SIG-M5 treated with dmso at 0.1 percent for 504 hours (cell line): ENCODE measurements at regions not wholly inside any gene's neighbourhood (a gene's known extent, or its start where the extent isn't known, plus 50 kb on each side); places are given as distances from the start of the nearest gene placed in this dataset.
"Not testable (repeated sequence)": the region's sequence is repeated elsewhere in the genome, so short reads cannot be mapped to it uniquely, and the experiment has no call there.

Source experiments
- DNase-seq: peaks from one replicate; lab custom pipeline; 2025; ENCODE audit not compliant: unreplicated experiment; lab: John Stamatoyannopoulos, UW

DNA sequence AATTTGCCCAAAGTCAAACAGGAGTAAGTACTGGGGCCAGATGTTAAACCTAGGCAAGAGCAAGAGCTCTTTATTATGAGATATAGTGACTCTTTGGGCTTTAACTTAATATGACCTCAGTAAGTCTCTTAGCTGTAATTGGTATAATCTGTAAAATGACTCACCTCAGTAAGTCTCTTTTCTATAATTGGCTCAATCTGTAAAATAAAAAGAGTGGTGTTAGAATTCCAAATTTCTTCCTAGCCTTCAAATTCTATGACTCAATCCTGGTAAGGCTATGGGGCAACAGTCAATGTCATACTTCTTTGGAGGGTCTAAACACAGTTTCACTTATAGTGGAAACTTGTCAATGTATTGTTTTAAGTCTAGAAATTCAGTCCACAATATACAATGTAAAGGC, 1608.9 kb upstream of the PIK3C3 start:
- no peak for DNase-seq

DNA sequence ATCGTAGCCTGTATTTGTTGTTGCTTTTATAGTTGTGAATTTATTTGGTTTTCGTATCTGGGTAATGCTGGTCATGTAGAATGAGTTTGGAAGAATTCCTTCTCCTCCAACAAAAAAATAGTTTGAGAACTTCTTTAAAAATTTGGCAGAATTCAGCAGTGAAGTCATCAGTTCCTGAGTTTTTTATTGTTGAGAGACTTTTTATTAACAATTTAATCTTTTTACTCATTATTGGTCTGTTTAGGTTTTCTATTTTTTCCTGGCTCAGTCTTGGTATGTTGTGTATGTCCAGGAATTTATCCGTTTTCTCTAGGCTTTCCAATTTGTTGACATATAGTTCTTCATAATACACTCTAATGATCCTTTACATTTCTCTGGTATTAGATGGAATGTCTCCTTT, 1613.3 kb upstream of the PIK3C3 start:
- DNase-seq, result no peak

DNA sequence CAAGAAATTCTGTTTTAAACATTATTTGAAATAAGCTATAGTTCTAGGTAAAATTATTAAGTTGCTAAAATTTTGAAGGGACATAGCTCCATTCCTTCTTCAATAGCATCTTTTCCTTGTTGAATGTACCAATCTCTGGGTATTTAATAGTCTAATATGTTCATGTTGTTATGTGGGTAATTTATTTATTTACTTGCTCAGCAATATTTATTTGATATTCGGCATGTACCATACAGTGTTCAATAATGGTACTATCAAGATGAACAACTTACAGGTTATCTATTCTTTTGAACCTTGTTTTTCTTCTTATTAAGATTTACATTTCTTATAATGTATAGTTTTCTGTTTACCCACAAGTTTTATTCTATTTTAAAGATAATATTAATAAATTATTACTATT, 1616.8 kb upstream of the PIK3C3 start:
- no peak for DNase-seq

GRCh38 chr18:40326985-40327384, 1628.0 kb upstream of the PIK3C3 start:
- no peak for DNase-seq

DNA sequence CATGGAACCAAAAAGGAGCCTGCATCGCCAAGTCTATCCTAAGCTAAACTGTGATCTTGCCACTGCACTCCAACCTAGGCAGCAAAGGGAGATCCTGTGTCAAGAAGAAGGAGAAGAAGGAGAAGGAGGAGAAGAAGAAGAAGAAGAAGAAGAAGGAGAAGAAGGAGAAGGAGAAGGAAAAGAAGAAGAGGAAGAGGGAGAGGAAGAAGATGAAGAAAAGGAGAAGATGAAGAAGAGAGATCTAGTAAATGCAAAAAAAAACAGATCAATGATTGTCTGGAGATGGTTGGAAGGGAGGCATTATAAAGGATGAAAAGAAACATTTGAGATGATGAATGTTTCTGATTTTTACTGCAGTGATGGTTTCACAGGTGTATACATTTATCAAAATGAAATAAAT, 1629.0 kb upstream of the PIK3C3 start:
- DNase-seq, result no peak

DNA sequence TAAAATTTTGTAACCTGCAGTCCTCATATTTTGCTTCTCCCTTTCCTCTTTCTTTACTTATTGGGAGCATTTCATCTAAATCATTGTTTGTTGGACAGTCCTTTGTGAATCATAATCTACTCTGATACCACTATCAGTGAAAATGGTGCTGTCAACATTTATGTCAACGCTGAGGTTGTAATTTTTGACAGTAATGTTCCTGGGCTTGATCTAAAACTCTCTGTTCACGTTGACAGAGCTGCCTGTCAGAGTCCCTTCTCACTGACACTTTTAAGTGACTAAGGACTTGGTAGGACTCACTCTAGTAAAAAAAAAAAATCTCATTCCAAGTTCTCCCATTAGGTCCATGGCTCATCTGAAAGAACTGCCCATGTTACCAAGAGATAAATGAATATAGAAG, 1640.8 kb upstream of the PIK3C3 start:
- no peak for DNase-seq

DNA sequence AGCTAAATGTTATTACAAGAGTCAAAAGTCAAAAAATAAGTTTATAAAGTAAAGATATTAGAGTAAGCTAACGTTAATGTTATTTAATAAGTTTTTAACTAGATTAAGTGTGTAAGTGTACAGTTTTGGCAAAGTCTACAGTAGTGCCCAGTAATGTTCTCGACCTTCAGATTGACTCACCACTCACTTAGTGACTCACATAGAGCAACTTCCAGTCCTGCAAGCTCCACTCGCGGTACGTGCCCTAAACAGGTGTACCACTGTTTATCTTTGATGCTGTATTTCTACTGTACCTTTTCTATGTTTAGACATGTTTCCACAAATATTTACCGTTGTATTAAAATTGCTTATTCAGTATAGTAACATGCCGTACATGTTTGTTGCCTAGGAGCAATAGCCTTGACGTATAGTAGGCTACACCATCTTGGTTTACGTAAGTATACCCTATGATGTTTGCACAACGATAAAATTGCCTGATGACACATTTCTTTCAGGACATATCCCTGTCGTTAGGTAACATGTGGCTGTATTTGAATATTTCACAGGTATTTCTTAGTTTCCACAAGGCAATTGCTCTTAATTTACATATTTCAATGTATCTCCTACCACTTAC, 1641.9 kb upstream of the PIK3C3 start:
- no peak for DNase-seq

DNA sequence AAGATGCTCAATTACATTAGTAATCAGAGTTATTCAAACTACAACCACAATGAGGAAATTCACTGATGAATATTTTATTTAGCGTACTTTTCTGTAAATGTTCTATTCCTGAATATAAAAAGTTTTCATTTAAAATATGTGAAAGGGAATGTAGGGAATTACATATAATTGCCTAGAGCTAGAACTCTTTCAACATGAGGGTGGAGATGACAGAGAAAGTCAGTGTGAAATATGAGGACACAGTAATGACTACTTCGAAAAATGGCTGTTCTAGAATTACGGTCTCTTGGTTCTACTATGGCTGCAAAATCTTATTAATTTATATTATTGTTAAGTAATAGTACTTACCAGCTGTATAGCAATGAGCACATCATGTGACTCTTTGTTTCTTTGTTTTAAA, 1647.4 kb upstream of the PIK3C3 start:
- DNase-seq, result no peak

DNA sequence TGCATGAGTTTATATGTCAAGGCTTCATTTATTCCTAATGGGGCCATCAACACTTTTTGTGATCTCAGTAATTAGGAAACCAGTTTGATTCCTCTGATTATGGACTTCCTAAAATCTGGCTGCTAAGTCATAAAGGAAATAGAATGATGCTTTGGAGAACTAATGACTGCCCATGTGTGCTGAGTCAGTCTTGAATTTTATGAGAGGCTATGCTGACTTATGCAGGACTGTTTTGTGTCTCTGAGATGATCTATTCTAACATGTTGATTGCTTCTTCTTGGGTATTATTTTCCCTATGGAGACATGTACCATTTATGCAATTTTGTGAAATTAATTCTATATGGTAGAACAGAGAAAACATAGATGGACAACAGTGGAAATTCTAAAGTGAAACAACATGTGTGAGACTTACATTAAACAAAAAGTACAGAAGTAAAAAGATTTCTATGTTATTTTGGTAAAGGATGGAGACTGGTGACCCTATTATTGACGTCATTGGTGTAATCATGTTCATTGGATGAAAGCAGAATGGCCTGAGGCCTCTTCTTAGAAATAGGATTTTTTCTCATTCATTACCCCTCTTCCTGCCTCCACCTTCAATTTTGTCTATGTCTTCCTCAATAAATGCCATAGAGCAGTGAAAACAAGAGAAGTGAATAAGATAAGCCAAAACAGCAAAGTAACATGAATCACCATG, 1658.2 kb upstream of the PIK3C3 start:
- DNase-seq, result no peak

- DNase-seq, result no peak
Measured at GRCh38 chr18:40292985-40293710, 1661.9 kb upstream of the PIK3C3 start.

DNA sequence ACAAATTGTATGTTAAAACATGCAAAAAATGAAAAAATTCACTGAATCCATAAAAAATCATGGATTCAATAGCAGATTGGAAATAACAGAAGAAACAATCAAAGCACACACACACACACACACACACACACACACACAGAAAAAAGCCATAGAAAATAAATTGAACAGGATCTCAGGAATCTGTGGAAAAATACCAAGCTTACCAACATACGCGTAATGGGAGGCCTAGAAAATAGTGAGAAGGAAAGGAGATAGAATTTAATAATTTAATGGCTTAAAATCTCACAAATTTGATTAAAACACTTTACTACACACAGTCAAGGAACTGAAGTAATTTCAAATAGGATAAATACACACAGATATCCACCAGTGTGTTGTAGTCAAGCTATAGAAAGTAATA, 1671.5 kb upstream of the PIK3C3 start:
- no peak for DNase-seq

GRCh38 chr18:40281356-40281755, 1673.7 kb upstream of the PIK3C3 start:
- not testable (repeated sequence) for DNase-seq

- no peak for DNase-seq
Measured at GRCh38 chr18:40274618-40275196, 1680.3 kb upstream of the PIK3C3 start.

- DNase-seq, result no peak
Measured at GRCh38 chr18:40272630-40273231, 1682.3 kb upstream of the PIK3C3 start.

- no peak for DNase-seq
Measured at GRCh38 chr18:40259115-40259835, 1695.8 kb upstream of the PIK3C3 start.

GRCh38 chr18:40258311-40258710, 1696.7 kb upstream of the PIK3C3 start:
- DNase-seq, result no peak

GRCh38 chr18:40250236-40250635, 1704.8 kb upstream of the PIK3C3 start:
- no peak for DNase-seq

GRCh38 chr18:40249390-40250080, 1705.5 kb upstream of the PIK3C3 start:
- DNase-seq, result no peak

DNA sequence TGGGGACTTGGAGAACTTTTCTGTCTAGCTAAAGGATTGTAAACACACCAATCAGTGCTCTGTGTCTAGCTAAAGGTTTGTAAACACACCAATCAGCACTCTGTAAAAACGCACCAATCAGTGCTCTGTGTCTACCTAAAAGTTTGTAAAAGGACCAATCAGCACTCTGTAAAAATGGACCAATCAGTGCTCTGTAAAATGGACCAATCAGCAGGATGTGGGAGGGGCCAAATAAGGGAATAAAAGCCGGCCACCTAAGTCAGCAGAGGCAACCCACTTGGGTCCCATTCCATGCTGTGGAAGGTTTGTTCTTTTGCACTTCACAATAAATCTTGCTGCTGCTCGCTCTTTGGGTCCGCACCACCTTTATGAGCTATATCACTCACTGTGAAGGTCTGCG, 1709.4 kb upstream of the PIK3C3 start:
- not testable (repeated sequence) for DNase-seq

GRCh38 chr18:40243607-40244006, 1711.4 kb upstream of the PIK3C3 start:
- DNase-seq, result no peak
